Stimulated activated CD8-positive, alpha-beta memory T cell treated with anti-CD3 and anti-CD28 coated beads, Interleukin-15, amount 100 ng/mL, for 1 hour (primary cell): ENCODE measurements at regions not wholly inside any gene's neighbourhood (a gene's known extent, or its start where the extent isn't known, plus 50 kb on each side); places are given as distances from the start of the nearest gene placed in this dataset.
A peak's percentile ranks its signal among the peaks of the same experiment; 100 is the strongest.

Experiments used
- DNase-seq: peaks from one replicate; pipeline ENCODE4 v3.0.0-alpha.2; 2020; ENCODE audit warnings: low read depth

- no peak for DNase-seq
Observed at GRCh38 chr2:177123048-177123447, 89.5 kb upstream of the HNRNPA3 start.

DNA sequence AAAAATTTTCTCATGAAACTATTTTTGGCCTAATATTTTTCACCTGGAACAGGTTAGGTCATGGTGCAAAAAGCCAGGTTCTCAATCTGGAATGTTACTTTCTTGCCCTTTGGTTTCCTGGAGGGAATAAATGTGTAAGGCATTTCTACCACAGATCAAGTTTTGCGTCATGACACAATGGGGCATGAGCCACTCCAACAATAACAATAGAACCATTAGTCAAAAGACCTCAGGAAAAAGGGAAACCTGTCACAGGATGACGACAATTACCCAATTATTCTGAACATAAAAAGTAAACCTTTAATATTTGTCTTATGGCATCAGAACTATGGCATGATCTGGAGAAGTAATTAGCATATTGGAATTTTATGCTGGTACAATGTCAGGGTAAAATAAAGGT is 88.2 kb upstream of the HNRNPA3 start:
- no peak for DNase-seq

DNA sequence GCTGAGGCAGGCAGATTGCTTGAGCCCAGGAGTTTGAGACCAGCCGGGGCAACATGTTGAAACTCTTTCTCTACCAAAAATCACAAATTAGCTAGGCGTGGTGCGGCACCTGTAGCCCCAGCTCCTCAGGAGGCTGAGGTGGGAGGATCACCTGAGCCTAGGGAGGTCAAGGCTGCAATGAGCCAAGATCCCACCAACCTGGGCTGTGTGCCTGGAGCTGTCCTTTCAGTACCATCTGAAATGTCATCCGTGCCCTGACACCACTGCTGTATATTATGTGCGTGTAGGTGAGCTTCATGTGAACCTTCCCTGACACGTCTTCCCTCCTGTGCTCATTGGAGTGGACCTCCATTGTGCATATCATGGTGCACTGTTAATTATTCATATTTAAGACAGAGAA is 84.8 kb upstream of the HNRNPA3 start:
- no peak for DNase-seq

DNA sequence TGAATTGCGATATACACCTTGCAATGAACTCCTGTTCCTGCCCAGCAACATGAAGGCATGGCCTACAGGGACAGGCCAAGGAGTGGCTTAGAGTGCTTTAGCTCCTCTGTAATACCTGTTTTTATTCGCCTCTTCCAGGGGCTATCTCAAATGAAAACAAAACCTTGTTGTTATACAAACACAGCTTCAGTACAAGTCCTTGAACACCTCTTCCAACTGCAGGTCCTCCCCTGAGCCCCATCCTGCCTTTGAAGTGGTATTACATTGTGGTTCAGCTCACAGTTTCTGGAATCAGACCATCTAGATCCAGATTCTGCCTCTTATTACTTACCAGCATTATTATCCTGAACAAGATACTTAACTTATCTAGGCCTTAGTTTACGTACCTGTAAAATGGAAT is 83.0 kb upstream of the HNRNPA3 start:
- DNase-seq, result no peak

- no peak for DNase-seq
Observed at GRCh38 chr2:177131858-177132257, 80.7 kb upstream of the HNRNPA3 start.

DNA sequence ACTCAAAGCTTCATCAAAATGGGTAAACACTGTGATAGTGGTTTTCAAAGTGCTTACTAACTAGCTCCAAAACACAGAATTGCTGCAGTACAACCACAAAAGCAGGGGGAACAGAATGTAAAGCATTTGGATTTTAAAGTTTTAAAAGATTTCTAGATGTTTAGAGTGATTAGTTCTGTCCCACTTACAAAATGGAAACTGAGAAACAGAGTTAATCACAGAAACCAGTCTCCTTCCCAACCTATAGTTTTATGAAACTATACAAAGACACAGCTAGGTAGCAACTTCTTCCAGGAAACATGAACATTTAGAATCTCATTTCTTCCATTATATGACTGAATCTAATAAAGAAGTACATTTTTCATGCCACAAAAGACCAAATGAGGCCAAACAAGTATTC is 73.8 kb upstream of the HNRNPA3 start:
- DNase-seq, result no peak

- DNase-seq, result no peak
Observed at GRCh38 chr2:177141866-177142265, 70.7 kb upstream of the HNRNPA3 start.

- DNase-seq, result no peak
Observed at GRCh38 chr2:177143444-177143843, 69.2 kb upstream of the HNRNPA3 start.

DNA sequence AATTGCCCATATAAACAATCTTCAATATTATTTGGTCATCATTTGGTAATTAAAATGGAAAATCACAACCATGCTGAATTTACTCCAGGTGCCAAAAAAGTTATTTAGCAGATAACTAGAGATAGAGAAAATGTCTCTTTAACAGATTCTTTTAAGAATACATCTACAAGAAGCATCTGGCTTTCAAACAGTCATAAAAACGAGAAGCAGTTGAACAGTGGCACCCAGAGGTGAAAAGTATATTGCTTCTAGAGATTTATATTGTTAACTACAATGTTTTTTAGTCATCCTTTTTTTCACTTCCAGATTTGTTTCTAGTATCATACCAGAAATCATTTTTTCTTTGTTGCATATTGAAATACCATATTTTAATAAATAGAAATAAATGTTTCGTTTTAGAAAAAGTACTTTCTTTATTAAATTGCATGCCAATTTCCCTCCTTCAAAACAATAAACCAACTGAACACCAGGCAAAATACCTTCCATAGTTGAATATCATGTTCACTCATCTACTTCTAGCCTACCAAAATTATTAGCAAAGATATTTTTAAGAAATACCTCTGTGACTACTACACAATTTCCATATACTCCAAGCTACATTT is 65.4 kb upstream of the HNRNPA3 start:
- no peak for DNase-seq

GRCh38 chr2:177147834-177148445 is 64.7 kb upstream of the HNRNPA3 start:
- no peak for DNase-seq

GRCh38 chr2:177148477-177149154 is 64.0 kb upstream of the HNRNPA3 start:
- DNase-seq, result peak; percentile 56

DNA sequence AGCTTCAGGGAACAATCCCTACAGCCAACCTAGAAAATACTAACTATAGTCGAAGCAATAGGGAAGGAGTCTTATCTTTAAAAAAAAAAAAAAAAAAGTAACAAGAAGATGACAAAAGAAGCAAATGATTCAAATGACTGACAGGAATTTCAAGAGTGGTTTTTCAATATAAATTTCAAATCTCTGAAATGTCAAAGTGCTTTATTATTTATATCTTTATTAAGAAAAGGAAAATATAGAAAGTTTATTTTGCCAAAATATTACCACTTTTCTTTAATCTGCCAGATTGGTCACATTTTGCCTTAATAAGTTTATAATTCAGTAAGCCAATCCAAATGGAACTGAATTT is 63.5 kb upstream of the HNRNPA3 start:
- no peak for DNase-seq

DNA sequence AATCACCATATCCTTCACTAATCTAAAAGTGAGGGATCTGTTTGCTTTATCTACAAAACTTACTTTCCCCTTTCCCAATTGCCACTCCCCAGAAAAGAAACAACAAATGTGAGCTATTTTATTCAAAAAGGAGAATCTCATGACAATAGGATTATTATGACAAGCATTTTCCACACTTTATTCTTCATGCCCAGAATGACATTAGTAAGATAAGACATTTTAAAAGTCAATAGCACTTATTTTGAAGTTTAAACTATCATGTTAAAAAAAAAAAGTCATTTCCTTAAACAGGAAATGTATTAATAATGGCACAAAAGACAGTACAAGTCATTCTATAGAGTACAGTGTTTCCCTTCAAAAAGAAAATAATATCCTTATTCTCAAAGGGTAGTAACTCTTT is 58.8 kb upstream of the HNRNPA3 start:
- DNase-seq, result no peak

GRCh38 chr2:177154809-177155208 is 57.8 kb upstream of the HNRNPA3 start:
- no peak for DNase-seq

DNA sequence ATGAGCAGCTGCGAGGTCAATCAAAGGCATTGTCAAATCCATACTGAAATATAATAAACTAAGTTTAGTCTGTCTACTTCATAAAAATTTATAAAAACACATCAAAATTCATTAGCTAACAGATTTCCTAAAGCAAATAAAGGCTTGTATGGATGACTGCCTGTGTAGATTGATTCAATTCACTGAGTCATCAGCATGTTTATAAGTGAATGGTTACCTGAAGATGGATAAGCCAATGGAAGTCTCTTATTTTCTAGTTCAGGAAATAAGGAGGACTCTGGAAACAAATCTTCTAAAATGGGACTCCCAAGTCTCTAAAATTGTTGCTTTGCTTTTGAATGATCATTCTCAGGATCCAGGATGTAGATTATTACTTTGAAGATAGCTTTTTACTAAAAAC is 57.0 kb upstream of the HNRNPA3 start:
- no peak for DNase-seq

GRCh38 chr2:177161741-177162460 is 50.7 kb upstream of the HNRNPA3 start:
- DNase-seq, result no peak
